ENCODE measurements at regions not wholly inside any gene's neighbourhood (a gene's known extent, or its start where the extent isn't known, plus 50 kb on each side); places are given as distances from the start of the nearest gene placed in this dataset.
A peak's percentile ranks its signal among the peaks of the same experiment; 100 is the strongest.

DNA sequence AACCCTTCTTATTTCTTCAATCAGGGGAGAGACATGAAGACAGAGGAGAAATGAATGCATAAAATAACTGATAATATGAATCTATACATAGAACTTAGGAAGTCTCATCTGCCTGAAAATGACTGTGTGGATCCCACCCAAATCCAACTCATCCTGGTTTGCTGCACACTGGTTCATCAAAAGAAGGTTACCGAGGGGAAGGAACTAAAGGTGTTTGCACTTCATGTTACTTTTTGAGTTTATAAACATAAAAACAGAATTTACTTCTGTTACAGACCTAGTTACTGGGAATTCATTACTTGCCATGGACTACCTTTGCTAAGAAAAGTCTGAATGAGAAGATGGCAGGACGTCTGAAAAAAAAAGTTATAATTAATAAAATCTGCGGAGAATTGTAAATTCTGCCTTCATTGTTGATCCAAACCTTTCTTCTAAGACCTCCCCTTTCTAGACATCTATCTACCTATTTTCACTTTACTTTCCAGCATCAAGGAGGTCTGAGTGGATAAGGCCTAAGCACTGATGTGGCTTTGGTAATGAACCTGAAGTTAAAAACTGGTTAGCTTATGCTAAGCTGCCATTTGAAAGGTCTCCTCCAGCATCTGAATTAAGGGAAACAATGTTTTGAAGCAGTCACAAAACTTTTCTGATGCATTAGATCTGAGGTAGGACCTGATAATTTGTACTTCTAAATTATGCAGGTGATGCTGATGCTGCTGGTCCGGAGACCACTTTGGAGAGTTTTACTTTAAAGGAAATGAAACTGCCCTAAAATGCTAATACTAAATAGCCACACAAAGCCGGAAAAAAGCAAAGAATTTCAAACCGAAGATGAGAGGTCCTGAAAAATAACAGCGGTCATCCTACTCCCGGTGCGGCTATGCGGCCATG is 84.0 kb downstream of the HFE start:
- DNase-seq (ENCODE audit: extremely low read depth, insufficient read length), result no peak
- Histone ChIP-seq H3K27me3 (replicated peaks; ENCODE audit: control insufficient read depth, insufficient read depth, low read length) (no peaks in the 10 kb centered on the region), H3K36me3 (ENCODE audit: control insufficient read depth, insufficient read depth, low read length) (no peaks in the 10 kb centered on the region), H3K4me3 (replicated peaks; ENCODE audit: low read depth, low read length) (peak overlapping the region; percentile 71)
- TF ChIP-seq, protein P1, sequence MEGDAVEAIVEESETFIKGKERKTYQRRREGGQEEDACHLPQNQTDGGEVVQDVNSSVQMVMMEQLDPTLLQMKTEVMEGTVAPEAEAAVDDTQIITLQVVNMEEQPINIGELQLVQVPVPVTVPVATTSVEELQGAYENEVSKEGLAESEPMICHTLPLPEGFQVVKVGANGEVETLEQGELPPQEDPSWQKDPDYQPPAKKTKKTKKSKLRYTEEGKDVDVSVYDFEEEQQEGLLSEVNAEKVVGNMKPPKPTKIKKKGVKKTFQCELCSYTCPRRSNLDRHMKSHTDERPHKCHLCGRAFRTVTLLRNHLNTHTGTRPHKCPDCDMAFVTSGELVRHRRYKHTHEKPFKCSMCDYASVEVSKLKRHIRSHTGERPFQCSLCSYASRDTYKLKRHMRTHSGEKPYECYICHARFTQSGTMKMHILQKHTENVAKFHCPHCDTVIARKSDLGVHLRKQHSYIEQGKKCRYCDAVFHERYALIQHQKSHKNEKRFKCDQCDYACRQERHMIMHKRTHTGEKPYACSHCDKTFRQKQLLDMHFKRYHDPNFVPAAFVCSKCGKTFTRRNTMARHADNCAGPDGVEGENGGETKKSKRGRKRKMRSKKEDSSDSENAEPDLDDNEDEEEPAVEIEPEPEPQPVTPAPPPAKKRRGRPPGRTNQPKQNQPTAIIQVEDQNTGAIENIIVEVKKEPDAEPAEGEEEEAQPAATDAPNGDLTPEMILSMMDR (IDR thresholded peaks at IDR 0.05; ENCODE audit: insufficient read depth, low read length, poor library complexity, severe bottlenecking), result no peak

DNA sequence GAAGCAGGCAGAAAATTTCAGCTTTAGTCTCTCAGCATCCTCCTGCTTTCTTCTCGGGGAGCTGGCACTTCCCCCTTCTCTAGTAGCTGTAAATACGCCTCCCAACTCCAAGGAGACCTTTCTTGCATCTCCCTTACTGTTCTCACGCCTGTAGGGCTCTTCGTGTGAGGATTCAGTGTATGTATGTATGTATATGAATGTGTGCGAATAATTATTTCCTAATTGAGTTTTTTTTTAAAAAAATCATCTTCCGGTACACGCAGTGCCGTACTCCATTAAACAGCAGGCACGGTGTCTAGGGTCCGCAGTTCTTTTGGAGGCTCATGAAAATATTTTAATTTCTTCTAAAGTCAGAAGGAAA is 85.4 kb downstream of the HFE start:
- peak overlapping the region; percentile 71 for H3K4me3 ChIP-seq (replicated peaks; ENCODE audit: low read depth, low read length)
- H3K27me3 ChIP-seq (replicated peaks; ENCODE audit: control insufficient read depth, insufficient read depth, low read length), result no peaks in the 10 kb centered on the region
- TF ChIP-seq, protein P1 (IDR thresholded peaks at IDR 0.05; ENCODE audit: insufficient read depth, low read length, poor library complexity, severe bottlenecking), result no peak
- H3K36me3 ChIP-seq (ENCODE audit: control insufficient read depth, insufficient read depth, low read length), result no peaks in the 10 kb centered on the region
- DNase-seq (ENCODE audit: extremely low read depth, insufficient read length), result no peak

DNA sequence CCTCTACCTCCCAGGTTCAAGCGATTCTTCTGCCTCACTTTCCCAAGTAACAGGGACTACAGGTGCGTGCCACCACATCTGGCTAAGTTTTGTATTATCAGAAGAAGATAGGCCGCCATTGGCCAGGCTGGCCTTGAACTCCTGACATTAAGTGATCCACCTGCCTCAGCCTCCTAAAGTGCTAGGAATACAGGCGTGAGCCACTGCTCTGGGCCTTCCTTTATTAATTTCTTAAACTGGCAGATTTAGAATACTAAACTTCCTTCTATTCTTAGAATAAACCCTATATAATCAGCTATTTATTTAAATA is 86.6 kb downstream of the HFE start:
- Histone ChIP-seq H3K4me3 (replicated peaks; ENCODE audit: low read depth, low read length) (peak overlapping the region; percentile 42), H3K36me3 (ENCODE audit: control insufficient read depth, insufficient read depth, low read length) (no peaks in the 10 kb centered on the region), H3K27me3 (replicated peaks; ENCODE audit: control insufficient read depth, insufficient read depth, low read length) (no peaks in the 10 kb centered on the region)
- no peak for DNase-seq (ENCODE audit: extremely low read depth, insufficient read length)
- TF ChIP-seq, protein P1 (IDR thresholded peaks at IDR 0.05; ENCODE audit: insufficient read depth, low read length, poor library complexity, severe bottlenecking), result no peak

DNA sequence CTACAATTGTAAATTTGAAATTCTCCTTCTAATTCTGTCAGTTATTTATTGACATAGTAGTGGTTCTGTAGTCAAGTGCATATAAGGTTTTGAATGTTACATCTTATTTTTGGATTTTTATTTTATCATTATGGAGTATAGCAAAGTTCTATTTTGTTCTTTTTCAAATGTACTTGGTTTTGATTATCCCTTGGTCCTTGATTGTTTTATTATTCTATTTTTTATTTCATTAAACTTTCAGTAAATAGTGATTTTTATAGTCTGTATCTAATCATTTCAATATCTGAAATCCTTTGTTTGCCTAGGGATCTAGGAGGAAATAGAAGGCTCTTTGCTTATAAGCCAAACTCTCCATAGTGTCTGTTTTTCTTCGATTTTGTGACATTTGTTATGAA is 87.8 kb downstream of the HFE start:
- Histone ChIP-seq H3K27me3 (replicated peaks; ENCODE audit: control insufficient read depth, insufficient read depth, low read length) (no peaks in the 10 kb centered on the region), H3K4me3 (replicated peaks; ENCODE audit: low read depth, low read length) (no peak overlapping the region), H3K36me3 (ENCODE audit: control insufficient read depth, insufficient read depth, low read length) (no peaks in the 10 kb centered on the region)
- TF ChIP-seq, protein P1 (IDR thresholded peaks at IDR 0.05; ENCODE audit: insufficient read depth, low read length, poor library complexity, severe bottlenecking), result no peak
- DNase-seq (ENCODE audit: extremely low read depth, insufficient read length), result no peak

DNA sequence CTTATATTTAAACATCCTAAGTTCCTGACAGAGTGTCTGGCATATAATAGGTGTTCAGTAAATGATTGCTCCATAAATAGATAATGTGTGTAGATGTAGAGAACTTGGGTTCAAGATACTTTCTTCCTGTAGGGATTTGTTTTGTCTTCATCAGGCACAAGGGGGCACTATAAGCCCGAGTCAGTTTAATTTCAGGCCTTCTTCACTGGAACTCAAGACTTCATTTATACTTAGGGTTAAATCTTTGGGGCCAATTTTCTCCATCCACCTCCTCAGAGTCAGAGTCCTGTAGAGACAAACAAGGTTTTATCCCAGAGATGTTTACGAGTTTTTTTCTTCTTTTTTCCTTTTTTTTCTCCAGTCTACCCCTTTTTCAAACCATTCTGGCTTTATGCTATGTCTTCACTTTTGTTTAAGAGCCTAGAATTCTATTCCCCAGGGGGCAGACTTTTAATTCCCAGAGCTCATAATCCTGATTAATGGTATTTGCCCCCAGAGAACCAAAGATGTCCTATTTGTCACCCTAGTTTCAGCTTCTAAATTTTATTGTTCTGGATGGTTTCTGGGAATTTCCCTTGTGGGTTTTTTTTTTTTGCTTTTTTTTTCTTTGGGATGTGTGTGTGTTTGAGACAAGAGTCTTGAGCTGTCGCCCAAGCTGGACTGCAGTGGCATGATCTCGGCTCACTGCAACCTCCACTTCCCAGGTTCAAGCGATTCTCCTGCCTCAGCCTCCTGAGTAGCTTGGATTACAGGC is 88.4 kb downstream of the HFE start:
- DNase-seq (ENCODE audit: extremely low read depth, insufficient read length), result no peak
- no peaks in the 10 kb centered on the region for H3K36me3 ChIP-seq (ENCODE audit: control insufficient read depth, insufficient read depth, low read length)
- H3K27me3 ChIP-seq (replicated peaks; ENCODE audit: control insufficient read depth, insufficient read depth, low read length), result no peaks in the 10 kb centered on the region
- no peak overlapping the region for H3K4me3 ChIP-seq (replicated peaks; ENCODE audit: low read depth, low read length)
- TF ChIP-seq, protein P1 (IDR thresholded peaks at IDR 0.05; ENCODE audit: insufficient read depth, low read length, poor library complexity, severe bottlenecking), result peak; percentile 59
